Panc1 (cell line): ENCODE measurements at regions not wholly inside any gene's neighbourhood (a gene's known extent, or its start where the extent isn't known, plus 50 kb on each side); places are given as distances from the start of the nearest gene placed in this dataset.

Experiments
- ATAC-seq: fragments of 200-7000 bp; cut with Tn5 transposase; 2 replicates; pipeline ENCODE4 v1.9.1; 2020; ENCODE audit warnings: mild to moderate bottlenecking, moderate library complexity
- BruUV-seq: library from RNA; stranded (reverse); fragments of 400-500 nt; replicated peaks from 2 replicates; lab custom pipeline; 2021; lab: Mats Ljungman, UMichigan
- CTCF ChIA-PET: fragments of 300-600 bp; sonication (Branson Sonifier 250); formaldehyde crosslinking; loops from one replicate; lab custom pipeline; 2022; ENCODE audit warnings: antibody characterized with exemption; lab: Charles Lee
- POLR2A ChIA-PET: fragments of 300-600 bp; sonication (Branson Sonifier 250); formaldehyde crosslinking; loops from one replicate; lab custom pipeline; 2022; ENCODE audit warnings: antibody characterized with exemption; lab: Charles Lee
- DNase-seq: peaks from one replicate; pipeline ENCODE4 v3.0.0-alpha.2; 2010; ENCODE audit warnings: low read depth, low spot score
- H3K27ac ChIP-seq: 2 replicates; pipeline ENCODE4 v1.5.1; 2011; ENCODE audit warnings: mild to moderate bottlenecking, low read length, inconsistent platforms
- H3K27me3 ChIP-seq: fragments of 200-500 bp; sonication (Bioruptor generic); 2 replicates; pipeline ENCODE4 v1.6.0; 2014; ENCODE audit warnings: low read length, inconsistent platforms; ENCODE audit not compliant: control insufficient read depth, insufficient read depth
- H3K36me3 ChIP-seq: fragments of 200-500 bp; sonication (Bioruptor generic); 2 replicates; pipeline ENCODE4 v1.5.1; 2014; ENCODE audit warnings: inconsistent platforms, mild to moderate bottlenecking, low read length, moderate library complexity; ENCODE audit not compliant: control insufficient read depth, insufficient read depth
- H3K4me1 ChIP-seq: 2 replicates; pipeline ENCODE4 v1.5.1; 2011; ENCODE audit warnings: inconsistent platforms, mild to moderate bottlenecking, low read length, moderate library complexity; ENCODE audit not compliant: control insufficient read depth, insufficient read depth
- H3K4me3 ChIP-seq, 2 experiments: 2 replicates each; pipeline ENCODE4 v1.5.1; 2011 to 2012; ENCODE audit warnings: low read depth in 2 of 2, low read length in 2 of 2, mild to moderate bottlenecking in 2 of 2, inconsistent platforms in 1 of 2, moderate library complexity in 1 of 2
- H3K9me3 ChIP-seq: fragments of 200-500 bp; sonication (Bioruptor generic); 2 replicates; pipeline ENCODE4 v1.5.1; 2014; ENCODE audit warnings: low read depth, mild to moderate bottlenecking, inconsistent platforms, low read length, moderate library complexity; ENCODE audit not compliant: control insufficient read depth, insufficient read depth
- CTCF ChIP-seq: fragments of 450-650 bp; IDR thresholded peaks from 2 replicates; pipeline ENCODE4 v1.5.1; 2017; ENCODE audit warnings: mild to moderate bottlenecking
- POLR2AphosphoS5 ChIP-seq: IDR thresholded peaks from 2 replicates; pipeline ENCODE4 v1.6.1; 2012; ENCODE audit warnings: mild to moderate bottlenecking, low read depth, low read length, moderate library complexity
- REST ChIP-seq, 2 experiments: IDR thresholded peaks; 2 replicates each; pipeline ENCODE4 v1.6.1; 2011 to 2012; ENCODE audit warnings: low read depth in 2 of 2, control low read depth in 1 of 2, low read length in 1 of 2, mild to moderate bottlenecking in 1 of 2, moderate library complexity in 1 of 2; ENCODE audit not compliant: insufficient read depth in 1 of 2
- SIN3A ChIP-seq: IDR thresholded peaks from 2 replicates; pipeline ENCODE4 v1.6.1; 2012; ENCODE audit warnings: low read depth, mild to moderate bottlenecking, low read length, moderate library complexity, borderline replicate concordance; ENCODE audit not compliant: insufficient read depth
- TCF7L2 ChIP-seq: IDR thresholded peaks from 2 replicates; pipeline ENCODE4 v1.6.1; 2011; ENCODE audit warnings: mild to moderate bottlenecking, low read depth, low read length, inconsistent platforms
- in situ Hi-C: cut with HindIII; loops from 2 replicates; pipeline ENCODE4 v1.10.0; 2016; ENCODE audit warnings: low sequenced_read_pairs, low pct_unique_long_range_greater_than_20kb
- intact Hi-C: fragments of 100-400 bp; cut with micrococcal nuclease; formaldehyde crosslinking; loops from one replicate; pipeline ENCODE4 v1.10.0; 2022; ENCODE audit not compliant: unreplicated experiment

- H3K9me3 ChIP-seq, result no peaks in the 10 kb centered on the region
- no peak for ATAC-seq
- H3K27me3 ChIP-seq, result no peaks in the 10 kb centered on the region
- no peaks in the 10 kb centered on the region for H3K36me3 ChIP-seq
- H3K27ac ChIP-seq, result no peak overlapping the region
- ChIA-PET CTCF (no interaction called here), POLR2A (no interaction called here)
- H3K4me3 ChIP-seq, result no peak overlapping the region
- BruUV-seq, result no TSS peak
- no peaks in the 10 kb centered on the region for H3K4me1 ChIP-seq
- intact Hi-C loops (no loop called here), in situ Hi-C loops (no loop called here)
- no peak for DNase-seq
- TF ChIP-seq REST (IDR thresholded peaks at IDR 0.05; ENCODE audit: insufficient read depth in 1 of 2, low read depth in 2 of 2, low read length in 1 of 2) (no peak), SIN3A (no peak), CTCF (no peak), TCF7L2 (no peak), POLR2AphosphoS5 (no peak)
Observed at GRCh38 chr3:193797566-193797965, 204.6 kb downstream of the OPA1 start.

GRCh38 chr3:193798051-193798450, 205.0 kb downstream of the OPA1 start:
- DNase-seq (no peak), ATAC-seq (no peak)
- H3K4me3 ChIP-seq, result no peak overlapping the region
- intact Hi-C loops (no loop called here), in situ Hi-C loops (no loop called here)
- no peaks in the 10 kb centered on the region for H3K4me1 ChIP-seq
- H3K36me3 ChIP-seq, result no peaks in the 10 kb centered on the region
- H3K9me3 ChIP-seq, result no peaks in the 10 kb centered on the region
- ChIA-PET POLR2A (no interaction called here), CTCF (no interaction called here)
- BruUV-seq, result no TSS peak
- H3K27ac ChIP-seq, result no peak overlapping the region
- TF ChIP-seq REST (IDR thresholded peaks at IDR 0.05; ENCODE audit: insufficient read depth in 1 of 2, low read depth in 2 of 2, low read length in 1 of 2) (no peak), POLR2AphosphoS5 (no peak), SIN3A (no peak), TCF7L2 (no peak), CTCF (no peak)
- H3K27me3 ChIP-seq, result no peaks in the 10 kb centered on the region
